ENCODE measurements at regions not wholly inside any gene's neighbourhood (a gene's known extent, or its start where the extent isn't known, plus 50 kb on each side); places are given as distances from the start of the nearest gene placed in this dataset.

DNA sequence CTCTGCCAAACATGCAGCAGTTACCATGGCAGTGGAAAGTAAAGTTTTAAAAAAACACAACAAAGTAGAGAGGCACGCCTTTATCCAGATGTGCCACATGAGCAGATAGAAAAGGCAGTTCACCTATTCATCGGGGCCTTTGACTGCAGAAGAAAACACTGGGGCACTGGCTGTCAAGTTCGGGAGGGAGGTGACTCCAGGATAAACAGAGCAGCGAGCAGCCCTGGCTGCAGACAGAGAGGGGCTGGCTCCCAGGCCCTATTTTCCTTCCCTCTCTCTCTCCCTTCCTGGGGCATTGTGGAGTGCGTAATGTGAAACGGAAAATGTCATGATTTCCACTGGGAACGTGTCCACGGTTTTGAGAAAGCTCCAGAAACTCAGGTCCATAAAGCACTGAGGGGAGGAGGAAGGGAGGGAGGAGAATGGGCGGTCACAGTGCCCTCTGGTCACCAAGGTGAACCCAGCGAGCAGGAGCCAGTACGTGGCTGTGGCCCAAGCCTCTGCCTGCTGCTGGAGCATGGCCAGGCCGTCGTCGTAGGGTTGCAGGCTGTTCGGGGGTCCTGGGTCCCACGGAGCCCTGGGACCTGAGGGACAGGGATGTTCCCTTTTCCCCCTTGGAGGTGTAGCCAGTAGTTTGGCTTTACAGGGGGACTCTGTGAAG, 114.7 kb upstream of the IRF2BP2 start (continued):
- 0 out of 4 replicates have a peak, but pooled peaks of 1 of the 2 experiments have one; percentile 15 for TF ChIP-seq HDAC1 (IDR thresholded peaks at IDR 0.05)
- TF ChIP-seq JUNB (CRISPR knock-in tag; conservative IDR thresholded peaks at IDR 0.05): peak; percentile 46
- TF ChIP-seq, protein P1, sequence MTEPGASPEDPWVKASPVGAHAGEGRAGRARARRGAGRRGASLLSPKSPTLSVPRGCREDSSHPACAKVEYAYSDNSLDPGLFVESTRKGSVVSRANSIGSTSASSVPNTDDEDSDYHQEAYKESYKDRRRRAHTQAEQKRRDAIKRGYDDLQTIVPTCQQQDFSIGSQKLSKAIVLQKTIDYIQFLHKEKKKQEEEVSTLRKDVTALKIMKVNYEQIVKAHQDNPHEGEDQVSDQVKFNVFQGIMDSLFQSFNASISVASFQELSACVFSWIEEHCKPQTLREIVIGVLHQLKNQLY (CRISPR knock-in tag; conservative IDR thresholded peaks at IDR 0.05): peak in 1 of 2 experiments; percentile 73; a peak in 1 of 4 replicates
- peak; percentile 83 for TF ChIP-seq RFX1 (IDR thresholded peaks at IDR 0.05)
- no peak for TF ChIP-seq KLF1 (tag; IDR thresholded peaks at IDR 0.05)
- peak; percentile 20; the same call in 1 of the 2 replicates for TF ChIP-seq MEF2D (tag; conservative IDR thresholded peaks at IDR 0.05; ENCODE audit: low read depth)
- peak; percentile 67; the same call in 1 of the 2 replicates for TF ChIP-seq FOXP1 (CRISPR knock-in tag; IDR thresholded peaks at IDR 0.05)
- peak; percentile 66; the same call in 1 of the 2 replicates for TF ChIP-seq ZBTB2 (IDR thresholded peaks at IDR 0.05)
- peak; percentile 46 for TF ChIP-seq ZNF197 (CRISPR knock-in tag; IDR thresholded peaks at IDR 0.05; ENCODE audit: low read depth)
- 0 out of 2 replicates have a peak, but pooled peaks have one; percentile 9 for TF ChIP-seq IRF9 (tag; IDR thresholded peaks at IDR 0.05)
- TF ChIP-seq RBBP5 (IDR thresholded peaks at IDR 0.05; ENCODE audit: borderline replicate concordance, insufficient read depth, low read length, poor library complexity, severe bottlenecking): peak; percentile 57
- 0 out of 2 replicates have a peak, but pooled peaks have one; percentile 17 for TF ChIP-seq RNF2 (IDR thresholded peaks at IDR 0.05)
- no peak for TF ChIP-seq PTTG1 (tag; IDR thresholded peaks at IDR 0.05; ENCODE audit: low read depth)
- peak; percentile 25; the same call in 1 of the 2 replicates for TF ChIP-seq ZNF589 (CRISPR knock-in tag; IDR thresholded peaks at IDR 0.05; ENCODE audit: low read depth)
- TF ChIP-seq ZNF217 (CRISPR knock-in tag; IDR thresholded peaks at IDR 0.05): no peak
- 0 out of 2 replicates have a peak, but pooled peaks have one; percentile 26 for TF ChIP-seq BMI1 (IDR thresholded peaks at IDR 0.05; ENCODE audit: low read length)
- no peak for TF ChIP-seq THAP7 (CRISPR knock-in tag; IDR thresholded peaks at IDR 0.05)
- TF ChIP-seq, protein P2, sequence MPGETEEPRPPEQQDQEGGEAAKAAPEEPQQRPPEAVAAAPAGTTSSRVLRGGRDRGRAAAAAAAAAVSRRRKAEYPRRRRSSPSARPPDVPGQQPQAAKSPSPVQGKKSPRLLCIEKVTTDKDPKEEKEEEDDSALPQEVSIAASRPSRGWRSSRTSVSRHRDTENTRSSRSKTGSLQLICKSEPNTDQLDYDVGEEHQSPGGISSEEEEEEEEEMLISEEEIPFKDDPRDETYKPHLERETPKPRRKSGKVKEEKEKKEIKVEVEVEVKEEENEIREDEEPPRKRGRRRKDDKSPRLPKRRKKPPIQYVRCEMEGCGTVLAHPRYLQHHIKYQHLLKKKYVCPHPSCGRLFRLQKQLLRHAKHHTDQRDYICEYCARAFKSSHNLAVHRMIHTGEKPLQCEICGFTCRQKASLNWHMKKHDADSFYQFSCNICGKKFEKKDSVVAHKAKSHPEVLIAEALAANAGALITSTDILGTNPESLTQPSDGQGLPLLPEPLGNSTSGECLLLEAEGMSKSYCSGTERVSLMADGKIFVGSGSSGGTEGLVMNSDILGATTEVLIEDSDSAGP (CRISPR knock-in tag; IDR thresholded peaks at IDR 0.05): peak; percentile 54; the same call in 1 of the 2 replicates
- TF ChIP-seq ESRRA (IDR thresholded peaks at IDR 0.05; ENCODE audit: borderline replicate concordance, low read depth): peak; percentile 51
- peak; percentile 44; the same call in 1 of the 2 replicates for TF ChIP-seq GABPB2 (CRISPR knock-in tag; conservative IDR thresholded peaks at IDR 0.05)
- TF ChIP-seq ZNF175 (CRISPR knock-in tag; IDR thresholded peaks at IDR 0.05; ENCODE audit: low read depth): no peak; the same call in 1 of the 2 replicates
- TF ChIP-seq GATAD2A (IDR thresholded peaks at IDR 0.05): peak; percentile 53
- no peak for TF ChIP-seq NCOR1 (IDR thresholded peaks at IDR 0.05)
- TF ChIP-seq KAT7 (CRISPR knock-in tag; IDR thresholded peaks at IDR 0.05; ENCODE audit: borderline replicate concordance): no peak; the same call in 1 of the 2 replicates

Data from K562 (cell line).